ENCODE measurements at regions not wholly inside any gene's neighbourhood (a gene's known extent, or its start where the extent isn't known, plus 50 kb on each side); places are given as distances from the start of the nearest gene placed in this dataset.

DNA sequence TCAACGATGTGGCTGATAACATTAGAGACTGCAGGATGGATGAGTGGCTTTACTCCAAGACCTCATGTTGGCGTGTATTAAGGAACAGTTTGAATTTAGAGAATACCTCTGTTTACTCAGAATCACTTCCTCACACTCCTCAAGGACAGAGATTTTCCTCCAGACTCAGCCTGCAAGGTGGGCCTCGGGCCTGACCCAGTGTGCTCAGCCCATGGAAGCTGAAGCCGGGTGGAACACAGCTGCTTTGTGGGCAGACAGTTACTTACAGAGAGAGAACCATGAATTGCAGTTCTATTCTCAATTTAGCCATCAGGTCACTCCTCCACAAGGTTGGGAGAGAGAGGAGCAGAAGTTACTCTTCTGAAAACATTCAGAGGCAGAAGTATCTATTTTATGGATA lies 135.8 kb downstream of the SNX19 start:
- no peaks in the 10 kb centered on the region for H3K4me1 ChIP-seq (ENCODE audit: insufficient read depth)
- DNase-seq (ENCODE audit: extremely low spot score) = no peak
- H3K27ac ChIP-seq (ENCODE audit: low read depth) = no peak overlapping the region
- H3K4me3 ChIP-seq (ENCODE audit: low read depth, low read length) = no peak overlapping the region
- no peaks in the 10 kb centered on the region for H3K36me3 ChIP-seq (ENCODE audit: insufficient read depth)
- 72% methylated on average over 4 of the region's 4 CpGs for WGBS

DNA sequence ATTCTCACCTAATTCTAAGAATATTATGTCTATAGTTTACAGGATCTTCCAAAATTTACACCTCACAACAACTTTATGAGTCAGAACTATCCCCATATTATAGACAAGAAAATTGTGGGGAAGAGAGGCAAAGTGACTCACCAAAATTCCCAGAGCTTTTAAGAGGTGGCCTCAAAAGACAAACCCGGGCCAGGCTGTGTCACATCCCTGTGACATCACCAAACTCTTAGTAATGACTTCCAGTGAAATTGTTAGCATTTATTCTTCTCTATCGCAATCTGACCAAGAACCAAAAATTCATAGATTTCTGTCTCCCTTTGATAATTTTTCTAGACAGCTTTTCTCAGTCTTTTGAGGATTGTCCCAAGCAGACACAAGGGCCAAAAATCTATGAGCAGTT lies 134.3 kb downstream of the SNX19 start:
- H3K27ac ChIP-seq (ENCODE audit: low read depth) = no peak overlapping the region
- H3K4me1 ChIP-seq (ENCODE audit: insufficient read depth) = no peaks in the 10 kb centered on the region
- H3K36me3 ChIP-seq (ENCODE audit: insufficient read depth) = no peaks in the 10 kb centered on the region
- no peak overlapping the region for H3K4me3 ChIP-seq (ENCODE audit: low read depth, low read length)
- WGBS = 58% methylated on average over 2 of the region's 2 CpGs
- no peak for DNase-seq (ENCODE audit: extremely low spot score)

DNA sequence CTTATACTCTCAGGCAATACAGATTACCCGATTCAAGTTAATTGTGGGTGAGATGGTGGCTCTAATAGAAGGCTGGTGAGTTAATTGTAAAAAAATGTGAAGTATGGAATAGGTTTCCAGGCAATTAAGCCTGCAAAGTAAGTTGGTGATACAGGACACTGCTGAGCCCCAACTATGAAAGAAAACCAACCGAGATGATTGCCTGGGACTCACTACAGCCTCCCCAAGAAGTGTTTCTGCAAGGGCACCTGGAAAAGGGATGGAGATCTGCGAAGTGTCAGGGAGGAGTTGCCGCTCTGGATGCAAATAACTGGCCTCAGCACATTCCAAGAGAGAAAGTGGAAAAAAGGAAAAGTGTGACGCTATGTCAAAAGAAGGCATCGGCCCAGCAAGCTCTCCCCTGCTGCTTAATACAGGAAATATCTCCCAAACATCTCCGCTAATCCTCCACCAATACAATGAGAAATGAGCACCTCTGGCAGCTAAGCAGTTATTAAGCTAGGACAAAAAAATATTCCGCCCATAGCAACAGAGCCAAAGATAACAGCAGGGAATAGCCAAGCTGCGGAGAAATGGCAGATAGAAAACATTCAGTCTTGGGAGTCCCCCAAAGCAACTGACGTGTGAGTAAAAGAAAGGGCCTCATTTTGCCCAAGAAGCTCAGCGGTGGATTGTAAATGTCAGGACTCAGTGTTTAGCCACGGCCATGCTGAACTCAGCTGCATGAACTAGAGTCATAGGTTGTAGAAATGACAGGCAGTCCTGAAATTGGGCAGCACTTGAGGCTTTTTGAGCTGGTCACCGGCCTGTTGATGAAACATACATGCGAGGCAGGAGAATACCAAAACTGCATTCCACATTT lies 133.7 kb downstream of the SNX19 start:
- DNase-seq (ENCODE audit: extremely low spot score) = peak; percentile 53
- Histone ChIP-seq H3K4me1 (ENCODE audit: insufficient read depth) (no peaks in the 10 kb centered on the region), H3K4me3 (ENCODE audit: low read depth, low read length) (no peak overlapping the region), H3K36me3 (ENCODE audit: insufficient read depth) (no peaks in the 10 kb centered on the region), H3K27ac (ENCODE audit: low read depth) (no peak overlapping the region)
- 29% methylated on average over 14 of the region's 14 CpGs for WGBS

DNA sequence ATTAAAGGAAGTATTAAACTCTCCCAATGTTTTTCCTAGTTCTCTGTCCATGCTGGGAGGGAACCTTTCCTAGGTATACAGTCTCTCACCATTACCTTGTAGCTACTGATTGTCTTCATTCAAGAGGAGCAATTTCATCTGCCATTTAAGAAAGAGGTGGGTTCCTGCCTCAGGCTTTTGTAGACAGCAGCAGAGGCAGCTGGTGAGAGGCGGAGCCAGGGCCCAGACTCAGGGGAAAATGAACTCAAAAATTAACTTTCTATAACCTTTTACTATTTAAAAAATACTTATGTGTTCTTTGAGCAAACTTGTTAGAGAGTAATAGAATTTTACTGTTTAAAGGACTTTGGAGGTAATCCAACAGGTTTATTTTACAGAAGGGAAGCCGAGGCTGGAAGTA lies 133.0 kb downstream of the SNX19 start:
- no peak for DNase-seq (ENCODE audit: extremely low spot score)
- Histone ChIP-seq H3K27ac (ENCODE audit: low read depth) (no peak overlapping the region), H3K36me3 (ENCODE audit: insufficient read depth) (no peaks in the 10 kb centered on the region), H3K4me1 (ENCODE audit: insufficient read depth) (no peaks in the 10 kb centered on the region), H3K4me3 (ENCODE audit: low read depth, low read length) (no peak overlapping the region)
- 91% methylated on average over 2 of the region's 2 CpGs for WGBS

DNA sequence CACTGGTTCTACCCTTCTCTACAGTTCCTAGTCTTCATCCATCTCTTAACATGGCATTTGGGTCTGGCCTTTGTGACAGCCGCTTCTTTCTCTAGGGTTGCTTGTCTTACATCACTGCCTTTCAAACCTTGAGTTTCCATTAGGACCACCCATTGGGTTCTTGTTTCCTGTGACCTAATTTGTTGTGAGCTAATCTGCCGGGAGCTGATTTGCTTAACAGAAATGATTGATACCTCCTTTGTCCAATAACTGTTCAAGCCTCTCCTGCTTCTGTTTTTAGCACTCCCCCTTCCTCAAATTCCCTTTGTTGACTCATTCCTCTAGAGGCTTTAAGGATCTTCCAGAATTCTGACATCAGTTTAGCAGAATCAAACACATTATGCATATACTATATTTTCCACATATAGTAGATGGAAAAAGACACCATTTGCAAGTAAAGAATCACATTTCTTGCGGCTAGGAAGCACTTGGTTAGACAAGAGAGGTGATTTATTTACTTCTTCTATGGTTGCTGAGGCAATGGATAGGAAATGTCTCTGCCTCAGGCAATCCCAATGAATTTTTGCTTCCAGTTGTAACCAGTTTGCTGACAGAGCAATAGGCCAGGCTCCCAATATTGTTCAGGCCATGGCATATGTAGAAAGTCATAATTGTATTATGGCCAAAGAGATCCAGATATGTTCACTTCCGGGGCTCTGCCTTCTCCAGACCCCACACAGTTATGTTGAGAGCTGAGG lies 130.7 kb downstream of the SNX19 start:
- Histone ChIP-seq H3K27ac (ENCODE audit: low read depth) (no peak overlapping the region), H3K36me3 (ENCODE audit: insufficient read depth) (no peaks in the 10 kb centered on the region), H3K4me1 (ENCODE audit: insufficient read depth) (no peaks in the 10 kb centered on the region), H3K4me3 (ENCODE audit: low read depth, low read length) (no peak overlapping the region)
- WGBS = 83% methylated on average over 4 of the region's 4 CpGs
- DNase-seq (ENCODE audit: extremely low spot score) = no peak

DNA sequence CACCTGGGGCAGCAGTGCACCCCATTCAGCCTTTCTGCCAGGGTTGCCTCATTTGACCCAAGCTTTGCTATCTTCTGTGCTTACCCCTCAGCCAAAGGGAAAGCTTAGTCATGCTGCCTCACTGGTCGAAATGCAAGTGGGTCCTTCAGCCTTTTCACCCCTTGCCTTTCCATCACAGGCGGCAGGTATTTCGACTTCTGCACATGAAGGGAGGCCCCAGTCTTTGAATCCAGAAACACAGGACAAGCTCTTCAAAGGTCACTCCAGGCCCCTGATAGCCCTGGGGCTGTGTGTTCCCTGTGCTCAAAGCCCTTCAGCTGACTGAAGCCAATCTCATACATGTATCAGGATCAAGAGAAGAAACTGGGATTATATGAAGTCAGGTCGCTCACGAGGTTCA lies 129.7 kb downstream of the SNX19 start:
- no peak overlapping the region for H3K27ac ChIP-seq (ENCODE audit: low read depth)
- H3K36me3 ChIP-seq (ENCODE audit: insufficient read depth) = no peaks in the 10 kb centered on the region
- WGBS = 82% methylated on average over 5 of the region's 5 CpGs
- H3K4me1 ChIP-seq (ENCODE audit: insufficient read depth) = no peaks in the 10 kb centered on the region
- DNase-seq (ENCODE audit: extremely low spot score) = no peak
- no peak overlapping the region for H3K4me3 ChIP-seq (ENCODE audit: low read depth, low read length)

DNA sequence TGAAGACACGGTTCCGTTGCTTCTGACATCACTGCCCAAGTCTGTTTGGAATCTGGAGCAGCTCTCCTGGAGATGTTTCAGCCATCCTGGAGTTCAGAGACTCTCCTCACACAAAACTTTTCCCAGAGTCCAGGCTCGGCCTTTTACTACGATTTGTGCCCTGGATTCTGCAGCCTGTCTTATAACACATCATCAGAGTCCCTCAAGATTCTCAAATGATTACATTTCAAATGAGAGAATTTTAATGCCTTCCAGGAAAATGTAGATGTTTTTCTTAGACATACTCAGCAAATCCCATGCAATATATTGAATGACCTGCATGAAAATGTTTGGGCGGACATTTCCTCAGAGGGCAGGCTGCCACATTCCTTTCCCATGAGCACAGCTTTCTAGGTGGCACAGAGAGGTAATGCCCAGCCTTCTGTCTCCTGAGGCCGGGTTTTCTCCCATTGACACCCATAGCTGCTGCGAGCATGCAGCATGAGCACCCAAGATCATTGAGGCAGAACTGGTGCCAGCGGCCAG lies 129.1 kb downstream of the SNX19 start:
- 66% methylated on average over 8 of the region's 8 CpGs for WGBS
- H3K4me1 ChIP-seq (ENCODE audit: insufficient read depth) = no peaks in the 10 kb centered on the region
- DNase-seq (ENCODE audit: extremely low spot score) = no peak
- no peak overlapping the region for H3K4me3 ChIP-seq (ENCODE audit: low read depth, low read length)
- H3K36me3 ChIP-seq (ENCODE audit: insufficient read depth) = no peaks in the 10 kb centered on the region
- no peak overlapping the region for H3K27ac ChIP-seq (ENCODE audit: low read depth)

DNA sequence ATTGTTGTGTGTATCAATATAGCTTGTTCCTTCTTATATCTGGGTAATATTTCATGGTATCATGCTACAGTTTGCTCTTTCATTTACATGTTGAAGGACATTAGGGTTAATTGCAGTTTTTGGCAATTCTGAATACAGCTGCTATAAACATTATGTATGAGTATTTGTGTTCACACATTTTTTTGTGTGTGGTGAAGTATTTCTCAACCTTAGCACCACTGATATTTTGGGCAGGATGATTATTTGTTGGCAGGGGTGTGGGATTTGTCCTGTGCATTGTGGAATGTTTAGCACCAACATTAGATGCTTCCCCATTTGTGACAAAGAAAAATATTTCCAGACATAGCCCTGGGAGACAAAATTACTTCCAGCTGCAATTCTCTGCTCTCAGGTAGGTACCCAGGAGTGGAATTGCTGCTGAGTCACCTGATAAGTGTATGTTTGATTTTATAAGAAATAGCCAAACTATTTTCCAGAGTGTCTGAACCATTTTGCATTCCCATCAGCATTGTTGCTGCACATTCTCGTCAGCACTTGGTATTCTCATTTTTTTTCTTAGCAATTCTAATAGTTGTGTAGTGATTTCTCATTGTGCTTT lies 128.2 kb downstream of the SNX19 start:
- Histone ChIP-seq H3K36me3 (ENCODE audit: insufficient read depth) (no peaks in the 10 kb centered on the region), H3K4me3 (ENCODE audit: low read depth, low read length) (no peak overlapping the region), H3K4me1 (ENCODE audit: insufficient read depth) (no peaks in the 10 kb centered on the region), H3K27ac (ENCODE audit: low read depth) (no peak overlapping the region)
- WGBS = 94% methylated on average over 1 of the region's 1 CpG
- DNase-seq (ENCODE audit: extremely low spot score) = no peak

DNA sequence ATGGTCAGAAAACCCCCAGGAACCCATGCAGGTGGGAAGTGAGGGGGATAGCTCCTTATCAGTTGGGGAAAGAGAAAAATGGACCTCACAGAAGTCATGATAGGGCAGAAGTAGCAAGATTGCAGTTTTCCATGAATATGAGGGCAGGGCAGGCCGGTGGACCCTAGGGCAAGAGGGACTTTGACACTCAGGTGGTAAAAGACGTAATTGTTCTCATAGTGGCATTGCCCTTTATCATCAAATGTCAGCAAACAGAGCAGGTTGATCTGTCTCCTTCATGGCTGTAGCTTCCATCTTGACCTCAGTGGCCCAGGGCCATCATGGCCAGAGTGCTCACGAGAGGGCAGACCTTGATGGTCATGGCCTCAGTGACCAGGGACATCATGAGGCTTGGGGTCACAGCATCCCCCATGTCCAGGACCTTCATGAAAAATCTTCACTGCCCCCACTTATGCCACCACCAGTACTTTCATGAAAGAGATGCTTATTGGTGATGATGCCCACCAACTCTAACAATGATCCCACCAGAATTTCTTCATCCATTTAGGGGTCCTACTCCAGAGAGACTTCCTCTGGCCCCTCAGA lies 127.1 kb downstream of the SNX19 start:
- DNase-seq (ENCODE audit: extremely low spot score) = no peak

DNA sequence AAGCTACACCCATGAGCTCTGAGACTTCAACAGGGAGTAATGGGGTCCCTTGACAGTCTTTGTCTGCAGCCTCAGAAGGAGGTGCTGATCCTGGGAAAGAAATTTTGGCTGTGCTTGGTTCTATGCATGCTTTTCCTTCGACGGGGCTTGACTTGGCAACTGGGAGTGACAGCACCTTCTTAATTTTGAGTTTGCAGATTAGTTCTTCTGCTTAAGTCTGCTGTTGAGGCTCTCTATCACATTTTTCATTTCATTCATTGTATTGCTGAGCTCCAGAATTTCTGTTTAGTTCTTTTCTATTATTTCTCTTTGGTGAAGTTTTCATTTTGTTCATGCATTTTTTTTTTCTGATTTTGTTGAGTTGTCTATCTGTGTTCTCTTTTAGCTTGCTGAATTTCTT lies 125.6 kb downstream of the SNX19 start:
- Histone ChIP-seq H3K4me1 (ENCODE audit: insufficient read depth) (no peaks in the 10 kb centered on the region), H3K4me3 (ENCODE audit: low read depth, low read length) (no peak overlapping the region), H3K27ac (ENCODE audit: low read depth) (no peak overlapping the region), H3K36me3 (ENCODE audit: insufficient read depth) (no peaks in the 10 kb centered on the region)
- WGBS = 97% methylated on average over 2 of the region's 2 CpGs
- DNase-seq (ENCODE audit: extremely low spot score) = no peak

More for the DNA sequence above, 127.1 kb downstream of the SNX19 start:
- no peak overlapping the region for H3K4me3 ChIP-seq (ENCODE audit: low read depth, low read length)
- WGBS = 96% methylated on average over 3 of the region's 3 CpGs
- no peaks in the 10 kb centered on the region for H3K4me1 ChIP-seq (ENCODE audit: insufficient read depth)
- no peak overlapping the region for H3K27ac ChIP-seq (ENCODE audit: low read depth)
- H3K36me3 ChIP-seq (ENCODE audit: insufficient read depth) = no peaks in the 10 kb centered on the region

DNA sequence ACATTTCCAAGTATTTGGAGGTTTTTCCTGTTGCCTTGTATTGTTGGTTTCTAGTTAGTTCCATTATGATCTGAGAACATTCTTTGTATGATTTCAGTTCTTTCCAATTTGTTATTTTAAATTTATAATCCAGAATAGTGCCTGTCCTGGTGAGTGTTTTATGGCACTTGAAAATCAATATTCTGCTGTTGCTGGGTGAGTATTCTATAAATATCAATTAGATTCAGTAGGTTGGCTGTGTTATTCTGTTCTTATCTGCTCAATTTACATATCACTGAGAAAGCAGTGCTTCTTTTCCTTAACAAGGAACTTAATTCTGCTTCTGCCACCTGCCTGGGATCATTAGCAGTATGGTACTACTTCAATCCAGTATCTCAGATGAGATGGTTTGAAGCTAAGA lies 123.5 kb downstream of the SNX19 start:
- H3K4me3 ChIP-seq (ENCODE audit: low read depth, low read length) = no peak overlapping the region
- no peaks in the 10 kb centered on the region for H3K4me1 ChIP-seq (ENCODE audit: insufficient read depth)
- no peak overlapping the region for H3K27ac ChIP-seq (ENCODE audit: low read depth)
- no peaks in the 10 kb centered on the region for H3K36me3 ChIP-seq (ENCODE audit: insufficient read depth)
- DNase-seq (ENCODE audit: extremely low spot score) = no peak

DNA sequence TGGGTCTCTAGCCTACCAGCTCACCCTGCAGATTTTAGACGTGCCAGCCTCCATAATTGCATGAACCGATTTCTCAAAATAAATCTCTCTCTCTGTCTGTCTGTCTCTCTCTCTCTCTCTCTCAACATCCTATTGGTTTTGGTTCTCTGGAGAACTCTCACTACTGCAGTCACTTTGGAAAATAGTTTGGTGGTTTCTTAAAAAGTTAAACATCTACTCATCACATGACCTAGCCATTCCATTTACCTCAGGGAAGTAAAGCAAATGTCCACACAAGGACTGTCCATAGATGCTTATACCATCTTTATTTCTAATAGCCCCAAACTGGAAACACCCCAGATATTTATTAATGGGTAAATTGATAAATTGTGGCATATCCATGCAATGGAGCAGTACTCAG lies 119.5 kb downstream of the SNX19 start:
- WGBS = 73% methylated on average over 2 of the region's 2 CpGs
- no peak for DNase-seq (ENCODE audit: extremely low spot score)

DNA sequence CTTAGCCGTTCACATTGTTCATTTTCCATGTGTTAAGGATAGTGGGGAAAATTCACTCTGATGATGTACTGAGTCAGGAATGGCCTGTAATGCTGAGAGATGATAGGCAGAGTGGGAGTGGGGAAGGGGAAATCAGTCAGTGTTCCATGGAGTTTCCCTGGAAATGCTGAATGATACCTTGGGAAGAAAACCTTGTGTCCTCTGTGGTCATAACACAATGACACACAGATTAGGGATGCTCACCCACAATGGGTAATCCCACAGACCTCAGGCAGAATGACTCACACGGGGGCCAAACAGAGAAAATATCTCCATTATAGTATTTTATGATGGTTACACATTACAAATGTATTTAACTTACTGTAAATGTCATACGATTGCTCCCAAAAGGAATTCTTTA lies 118.0 kb downstream of the SNX19 start:
- DNase-seq (ENCODE audit: extremely low spot score) = no peak
- Histone ChIP-seq H3K4me1 (ENCODE audit: insufficient read depth) (no peaks in the 10 kb centered on the region), H3K4me3 (ENCODE audit: low read depth, low read length) (no peak overlapping the region), H3K27ac (ENCODE audit: low read depth) (no peak overlapping the region), H3K36me3 (ENCODE audit: insufficient read depth) (no peaks in the 10 kb centered on the region)
- 89% methylated on average over 3 of the region's 3 CpGs for WGBS

More for the DNA sequence above, 119.5 kb downstream of the SNX19 start:
- Histone ChIP-seq H3K4me1 (ENCODE audit: insufficient read depth) (no peaks in the 10 kb centered on the region), H3K4me3 (ENCODE audit: low read depth, low read length) (no peak overlapping the region), H3K27ac (ENCODE audit: low read depth) (no peak overlapping the region), H3K36me3 (ENCODE audit: insufficient read depth) (no peaks in the 10 kb centered on the region)

Data from urinary bladder (tissue), 3 donors.